ENCODE measurements at regions not wholly inside any gene's neighbourhood (a gene's known extent, or its start where the extent isn't known, plus 50 kb on each side); places are given as distances from the start of the nearest gene placed in this dataset.

- H3K27me3 Mint-ChIP-seq = no peaks in the 10 kb centered on the region
- H3K27ac Mint-ChIP-seq = no peak overlapping the region
- no peaks in the 10 kb centered on the region for H3K36me3 Mint-ChIP-seq (ENCODE audit: low read depth)
- no peaks in the 10 kb centered on the region for H3K9me3 Mint-ChIP-seq
- H3K4me1 Mint-ChIP-seq (ENCODE audit: low read depth) = no peaks in the 10 kb centered on the region
- no peak overlapping the region for H3K4me3 Mint-ChIP-seq
Measured at GRCh38 chr10:128471151-128471550, 344.9 kb upstream of the MKI67 start.

GRCh38 chr10:128472196-128472595, 346.0 kb upstream of the MKI67 start:
- no peak overlapping the region for H3K4me3 Mint-ChIP-seq
- H3K27ac Mint-ChIP-seq = no peak overlapping the region
- H3K27me3 Mint-ChIP-seq = no peaks in the 10 kb centered on the region
- no peaks in the 10 kb centered on the region for H3K4me1 Mint-ChIP-seq (ENCODE audit: low read depth)
- no peaks in the 10 kb centered on the region for H3K9me3 Mint-ChIP-seq
- no peaks in the 10 kb centered on the region for H3K36me3 Mint-ChIP-seq (ENCODE audit: low read depth)

GRCh38 chr10:128473396-128473795, 347.2 kb upstream of the MKI67 start:
- no peak overlapping the region for H3K27ac Mint-ChIP-seq
- H3K4me1 Mint-ChIP-seq (ENCODE audit: low read depth) = no peaks in the 10 kb centered on the region
- H3K9me3 Mint-ChIP-seq = no peaks in the 10 kb centered on the region
- no peaks in the 10 kb centered on the region for H3K27me3 Mint-ChIP-seq
- H3K36me3 Mint-ChIP-seq (ENCODE audit: low read depth) = no peaks in the 10 kb centered on the region
- H3K4me3 Mint-ChIP-seq = no peak overlapping the region

- Mint-ChIP-seq H3K4me3 (no peak overlapping the region), H3K4me1 (ENCODE audit: low read depth) (no peaks in the 10 kb centered on the region), H3K36me3 (ENCODE audit: low read depth) (no peaks in the 10 kb centered on the region), H3K27me3 (no peaks in the 10 kb centered on the region), H3K9me3 (no peaks in the 10 kb centered on the region), H3K27ac (no peak overlapping the region)
Measured at GRCh38 chr10:128473911-128474310, 347.7 kb upstream of the MKI67 start.

- Mint-ChIP-seq H3K4me1 (ENCODE audit: low read depth) (no peaks in the 10 kb centered on the region), H3K27me3 (no peaks in the 10 kb centered on the region), H3K27ac (no peak overlapping the region), H3K9me3 (no peaks in the 10 kb centered on the region), H3K36me3 (ENCODE audit: low read depth) (no peaks in the 10 kb centered on the region), H3K4me3 (no peak overlapping the region)
Measured at GRCh38 chr10:128474571-128474970, 348.3 kb upstream of the MKI67 start.

GRCh38 chr10:128475686-128476367, 349.6 kb upstream of the MKI67 start:
- H3K9me3 Mint-ChIP-seq = no peaks in the 10 kb centered on the region
- no peak overlapping the region for H3K27ac Mint-ChIP-seq
- no peak overlapping the region for H3K4me3 Mint-ChIP-seq
- H3K4me1 Mint-ChIP-seq (ENCODE audit: low read depth) = no peaks in the 10 kb centered on the region
- peaks cover 3% of the 10 kb centered on the region for H3K27me3 Mint-ChIP-seq
- no peaks in the 10 kb centered on the region for H3K36me3 Mint-ChIP-seq (ENCODE audit: low read depth)

DNA sequence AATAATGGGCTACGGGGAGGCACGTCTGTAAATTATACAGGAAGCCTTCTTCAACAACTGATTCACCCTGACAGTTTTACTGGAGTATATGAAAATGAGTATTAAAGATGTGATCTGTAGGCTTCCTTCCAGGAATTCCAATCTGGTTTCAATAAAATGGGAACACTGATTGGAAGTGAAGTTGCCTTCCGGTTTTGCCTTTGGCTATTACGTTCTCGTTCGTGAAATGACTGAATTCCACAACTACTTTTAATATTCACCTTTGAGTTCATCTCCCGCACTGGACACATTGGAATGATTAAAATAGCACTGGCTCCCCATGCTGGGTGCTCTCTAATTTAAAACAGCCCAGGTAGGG, 350.1 kb upstream of the MKI67 start:
- Mint-ChIP-seq H3K27me3 (peaks cover 3% of the 10 kb centered on the region), H3K4me1 (ENCODE audit: low read depth) (no peaks in the 10 kb centered on the region), H3K4me3 (no peak overlapping the region), H3K36me3 (ENCODE audit: low read depth) (no peaks in the 10 kb centered on the region), H3K27ac (no peak overlapping the region), H3K9me3 (no peaks in the 10 kb centered on the region)

DNA sequence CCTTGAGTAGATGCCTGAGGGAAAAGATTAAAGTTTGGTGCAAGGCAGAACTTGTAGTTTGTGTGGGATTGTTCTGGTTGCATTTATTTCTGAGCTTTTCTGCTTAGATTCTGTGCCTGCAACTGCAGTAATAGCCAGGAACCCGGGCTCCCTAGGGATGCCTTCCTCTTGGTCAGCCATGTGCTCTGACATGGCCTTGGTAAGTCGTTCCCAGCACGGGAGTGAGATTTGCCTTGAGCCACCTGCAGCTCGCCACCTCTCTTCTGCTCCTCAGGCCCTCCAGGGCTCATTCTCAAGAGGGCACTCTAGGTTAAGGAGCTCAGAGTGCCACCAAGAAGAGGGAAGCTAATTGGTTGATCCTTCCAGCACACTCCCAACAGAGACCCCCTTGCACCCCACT, 350.6 kb upstream of the MKI67 start:
- no peak overlapping the region for H3K4me3 Mint-ChIP-seq
- no peaks in the 10 kb centered on the region for H3K4me1 Mint-ChIP-seq (ENCODE audit: low read depth)
- H3K36me3 Mint-ChIP-seq (ENCODE audit: low read depth) = no peaks in the 10 kb centered on the region
- no peak overlapping the region for H3K27ac Mint-ChIP-seq
- peaks cover 3% of the 10 kb centered on the region for H3K27me3 Mint-ChIP-seq
- H3K9me3 Mint-ChIP-seq = no peaks in the 10 kb centered on the region

GRCh38 chr10:128480601-128481000, 354.4 kb upstream of the MKI67 start:
- no peak overlapping the region for H3K27ac Mint-ChIP-seq
- no peaks in the 10 kb centered on the region for H3K9me3 Mint-ChIP-seq
- no peak overlapping the region for H3K4me3 Mint-ChIP-seq
- H3K36me3 Mint-ChIP-seq (ENCODE audit: low read depth) = no peaks in the 10 kb centered on the region
- H3K4me1 Mint-ChIP-seq (ENCODE audit: low read depth) = no peaks in the 10 kb centered on the region
- H3K27me3 Mint-ChIP-seq = peaks cover 3% of the 10 kb centered on the region

DNA sequence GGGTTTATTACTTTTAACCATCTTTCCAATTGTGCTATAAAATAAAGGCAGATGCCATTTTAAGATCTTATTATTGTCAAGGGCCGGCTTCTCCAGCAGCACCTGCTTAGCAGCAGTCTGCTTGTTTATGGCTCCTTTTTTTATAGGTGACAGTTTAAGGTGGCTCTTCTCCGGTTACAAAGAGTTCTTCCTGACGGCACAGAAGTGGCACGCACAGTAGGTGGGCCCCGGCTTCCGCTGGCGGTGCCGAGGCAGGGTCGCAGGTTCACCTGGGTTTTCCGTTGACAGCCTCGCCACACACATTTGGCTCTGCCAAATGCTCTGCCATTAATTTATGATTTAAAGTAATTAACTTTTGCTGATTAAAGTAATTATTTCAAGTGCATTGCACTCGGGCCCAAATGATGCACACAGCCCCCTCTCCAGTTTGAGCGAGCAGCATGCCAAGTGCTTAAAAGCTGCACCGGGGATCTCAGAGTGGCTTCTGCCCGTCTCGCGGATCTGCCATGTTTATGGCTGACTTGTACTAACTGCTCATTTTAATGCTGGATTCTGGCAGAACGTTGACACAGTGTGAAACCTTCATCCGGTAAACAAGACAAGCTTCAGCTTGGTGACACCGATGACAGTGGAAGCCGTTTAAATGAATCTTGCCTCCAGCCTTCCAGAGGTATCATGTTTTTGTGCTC, 355.1 kb upstream of the MKI67 start:
- Mint-ChIP-seq H3K36me3 (ENCODE audit: low read depth) (no peaks in the 10 kb centered on the region), H3K27me3 (peaks cover 3% of the 10 kb centered on the region), H3K4me3 (no peak overlapping the region), H3K4me1 (ENCODE audit: low read depth) (no peaks in the 10 kb centered on the region), H3K27ac (no peak overlapping the region), H3K9me3 (no peaks in the 10 kb centered on the region)

- Mint-ChIP-seq H3K36me3 (ENCODE audit: low read depth) (no peaks in the 10 kb centered on the region), H3K27me3 (peaks cover 3% of the 10 kb centered on the region), H3K4me3 (no peak overlapping the region), H3K27ac (no peak overlapping the region), H3K9me3 (no peaks in the 10 kb centered on the region), H3K4me1 (ENCODE audit: low read depth) (no peaks in the 10 kb centered on the region)
Measured at GRCh38 chr10:128482052-128482451, 355.8 kb upstream of the MKI67 start.

DNA sequence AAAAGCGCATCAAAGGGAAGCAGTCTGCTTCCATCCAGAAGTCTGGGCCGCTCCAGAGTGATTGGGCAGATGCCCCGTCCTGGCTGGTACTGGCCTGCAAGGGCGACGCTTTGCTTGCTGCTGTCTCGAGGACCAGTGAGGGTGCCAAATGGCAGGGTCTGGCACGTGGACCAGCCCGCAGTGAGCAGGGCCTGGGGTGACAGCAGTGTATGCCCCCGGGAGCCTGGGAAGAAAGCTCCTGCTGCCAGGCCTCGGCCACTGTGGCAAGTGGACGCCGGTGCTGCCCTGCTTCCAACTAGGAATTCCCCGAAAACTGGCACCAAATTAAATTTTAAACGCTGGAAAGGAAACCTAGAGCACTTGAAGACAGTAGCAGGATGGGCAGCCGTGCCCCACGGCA, 357.0 kb upstream of the MKI67 start:
- H3K4me1 Mint-ChIP-seq (ENCODE audit: low read depth) = no peaks in the 10 kb centered on the region
- H3K27me3 Mint-ChIP-seq = peaks cover 3% of the 10 kb centered on the region
- no peak overlapping the region for H3K27ac Mint-ChIP-seq
- no peak overlapping the region for H3K4me3 Mint-ChIP-seq
- no peaks in the 10 kb centered on the region for H3K36me3 Mint-ChIP-seq (ENCODE audit: low read depth)
- H3K9me3 Mint-ChIP-seq = no peaks in the 10 kb centered on the region

DNA sequence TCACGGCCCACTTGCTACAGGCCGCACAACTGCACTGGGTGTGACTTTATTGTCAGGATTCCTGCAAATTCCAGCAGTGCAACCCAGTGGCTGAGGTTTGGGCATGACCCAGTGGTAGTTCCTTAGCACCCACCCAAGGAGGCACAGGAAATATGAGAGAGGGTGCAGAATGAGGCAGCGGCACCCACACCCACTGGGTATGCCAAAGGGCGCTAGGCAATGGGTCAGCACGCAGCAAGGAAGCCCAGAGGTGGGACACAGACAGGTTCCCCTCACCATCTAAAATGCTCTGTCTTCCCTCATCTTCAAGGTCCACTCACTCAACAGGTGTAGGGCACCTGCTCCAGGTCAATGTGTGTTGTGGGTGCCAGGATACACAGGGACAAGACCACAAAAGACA, 357.8 kb upstream of the MKI67 start:
- Mint-ChIP-seq H3K4me1 (ENCODE audit: low read depth) (no peaks in the 10 kb centered on the region), H3K27ac (no peak overlapping the region), H3K4me3 (no peak overlapping the region), H3K27me3 (peaks cover 3% of the 10 kb centered on the region), H3K36me3 (ENCODE audit: low read depth) (no peaks in the 10 kb centered on the region), H3K9me3 (no peaks in the 10 kb centered on the region)

- no peaks in the 10 kb centered on the region for H3K4me1 Mint-ChIP-seq (ENCODE audit: low read depth)
Measured at GRCh38 chr10:128485701-128486235, 359.5 kb upstream of the MKI67 start.

DNA sequence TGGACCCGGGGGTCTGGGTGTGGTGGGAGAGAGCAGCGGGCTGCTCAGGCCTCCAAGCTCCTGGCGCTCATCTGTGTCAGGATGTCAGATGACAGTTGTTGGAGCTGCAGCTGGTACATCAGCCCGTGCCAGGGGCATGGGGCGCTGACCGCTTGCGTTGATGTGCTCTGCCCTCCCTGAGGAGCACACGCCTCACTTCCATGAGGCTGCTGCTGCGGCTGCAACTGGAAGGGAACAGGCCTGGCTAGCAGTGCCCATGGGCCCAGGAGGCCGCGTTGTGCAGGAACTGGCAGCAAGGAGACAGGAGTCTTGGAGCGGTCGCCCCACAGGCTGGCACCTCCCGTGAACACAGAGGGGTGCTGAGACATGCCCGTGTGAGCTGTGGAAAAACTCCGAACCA, 361.3 kb upstream of the MKI67 start:
- H3K27me3 Mint-ChIP-seq = no peaks in the 10 kb centered on the region
- H3K27ac Mint-ChIP-seq = no peak overlapping the region
- H3K9me3 Mint-ChIP-seq = no peaks in the 10 kb centered on the region
- H3K36me3 Mint-ChIP-seq (ENCODE audit: low read depth) = no peaks in the 10 kb centered on the region
- H3K4me1 Mint-ChIP-seq (ENCODE audit: low read depth) = no peaks in the 10 kb centered on the region
- H3K4me3 Mint-ChIP-seq = no peak overlapping the region

More at GRCh38 chr10:128485701-128486235, 359.5 kb upstream of the MKI67 start:
- H3K27ac Mint-ChIP-seq = no peak overlapping the region
- H3K4me3 Mint-ChIP-seq = no peak overlapping the region
- no peaks in the 10 kb centered on the region for H3K27me3 Mint-ChIP-seq
- no peaks in the 10 kb centered on the region for H3K36me3 Mint-ChIP-seq (ENCODE audit: low read depth)
- H3K9me3 Mint-ChIP-seq = no peaks in the 10 kb centered on the region

Data from stimulated activated naive CD8-positive, alpha-beta T cell treated with anti-CD3 and anti-CD28 coated beads, Interleukin-15, Interleukin-2, amounts not matched to agents 100 ng/mL and 50 ng/mL, for 24 hours (primary cell).